ENCODE measurements at regions not wholly inside any gene's neighbourhood (a gene's known extent, or its start where the extent isn't known, plus 50 kb on each side); places are given as distances from the start of the nearest gene placed in this dataset.

GRCh38 chr9:7287986-7288385, 511.6 kb downstream of the DMAC1 start:
- no peak for DNase-seq

DNA sequence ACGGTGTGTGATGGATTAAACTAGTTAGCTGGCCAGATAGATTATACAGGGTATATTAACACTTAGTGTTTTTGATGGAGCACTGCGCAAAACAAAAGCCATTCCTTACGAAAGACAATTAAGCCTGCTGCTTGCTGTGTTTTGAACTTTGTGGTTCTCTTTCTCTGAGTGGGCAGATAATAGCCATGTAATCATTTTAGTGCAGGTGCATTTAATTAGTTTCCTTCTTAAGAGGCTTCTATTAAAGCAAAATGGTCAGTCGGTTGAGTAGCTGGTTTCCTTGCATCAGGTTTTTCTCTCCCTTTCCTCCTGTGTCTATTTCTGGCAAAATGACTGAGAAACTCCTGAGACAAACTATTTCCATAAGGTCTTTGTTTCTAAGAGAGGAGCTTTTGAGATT, 512.5 kb downstream of the DMAC1 start:
- DNase-seq, result peak; percentile 41

DNA sequence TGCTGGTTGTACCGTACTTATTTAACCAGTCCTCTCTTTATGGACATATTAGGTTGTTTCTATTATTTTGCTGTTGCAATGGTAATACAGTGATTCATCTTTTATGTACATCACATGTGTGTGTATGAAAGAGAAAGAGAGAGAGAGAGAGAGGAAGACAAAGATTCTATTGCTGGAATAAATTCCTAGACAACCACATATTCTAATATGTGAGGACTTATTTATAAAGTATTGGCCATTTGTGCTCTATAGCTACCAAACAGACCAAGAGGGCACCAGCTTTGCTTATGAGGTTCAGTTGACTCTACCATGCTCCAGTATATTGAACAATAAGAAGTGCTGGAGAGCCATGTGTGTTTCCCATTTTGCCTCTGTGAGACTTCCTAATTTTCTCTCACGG, 513.5 kb downstream of the DMAC1 start:
- no peak for DNase-seq

- DNase-seq, result no peak
Measured at GRCh38 chr9:7285199-7285598, 514.4 kb downstream of the DMAC1 start.

GRCh38 chr9:7284517-7284916, 515.1 kb downstream of the DMAC1 start:
- DNase-seq, result no peak

- no peak for DNase-seq
Measured at GRCh38 chr9:7284117-7284516, 515.5 kb downstream of the DMAC1 start.

DNA sequence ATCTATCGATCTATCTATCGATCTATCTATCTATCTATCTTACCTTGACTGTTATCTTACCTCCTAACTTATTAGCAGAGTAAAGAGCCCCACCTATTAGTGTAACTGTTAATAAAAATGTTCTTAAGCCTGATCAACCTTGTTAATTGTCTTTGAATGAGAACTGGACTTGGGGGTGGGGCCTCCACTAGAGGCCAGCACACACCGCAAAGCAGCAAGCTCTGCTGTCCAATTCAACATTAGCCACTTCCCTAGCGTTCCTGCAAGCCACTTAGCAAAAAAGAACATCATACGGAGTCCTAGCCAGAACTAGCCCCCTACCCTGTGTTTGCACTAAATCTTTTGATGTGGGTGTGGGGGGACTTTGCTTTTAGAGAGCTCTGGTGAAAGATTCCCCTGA, 515.8 kb downstream of the KDM4C start:
- no peak for DNase-seq

DNA sequence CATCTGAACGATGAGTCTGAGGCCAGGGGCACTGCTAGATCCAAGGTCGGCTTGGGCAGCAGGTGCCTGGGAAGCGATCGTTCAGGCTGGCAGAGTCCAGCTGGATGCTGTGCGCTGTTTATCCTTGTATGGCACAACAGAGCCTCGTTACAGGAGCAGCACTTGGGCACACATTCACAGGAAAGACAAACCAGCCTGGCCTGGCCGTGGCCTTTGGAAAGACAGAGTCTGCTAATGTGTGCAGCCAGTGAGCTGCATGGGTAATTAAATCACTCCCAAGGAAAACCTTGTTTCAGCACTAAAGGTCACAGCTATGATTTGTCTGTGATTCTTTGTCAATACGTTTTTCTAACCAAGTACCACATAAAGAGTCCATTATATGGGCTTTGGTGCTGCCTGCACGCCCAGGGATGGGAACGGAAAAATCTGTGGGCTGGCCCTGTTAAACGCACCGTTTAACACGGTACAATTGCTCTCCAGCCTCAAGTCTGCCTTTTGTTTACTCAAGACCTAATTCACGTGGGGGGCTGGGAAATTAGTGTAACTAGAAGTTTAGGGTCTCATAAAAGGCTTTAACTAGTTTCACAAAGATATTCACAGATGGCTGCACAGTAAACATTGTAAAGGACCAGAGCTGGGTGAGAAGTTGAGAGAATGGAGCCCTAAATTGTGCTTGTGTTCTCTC, 509.3 kb downstream of the KDM4C start:
- no peak for DNase-seq

- no peak for DNase-seq
Measured at GRCh38 chr9:7265181-7265580, 507.4 kb downstream of the KDM4C start.

DNA sequence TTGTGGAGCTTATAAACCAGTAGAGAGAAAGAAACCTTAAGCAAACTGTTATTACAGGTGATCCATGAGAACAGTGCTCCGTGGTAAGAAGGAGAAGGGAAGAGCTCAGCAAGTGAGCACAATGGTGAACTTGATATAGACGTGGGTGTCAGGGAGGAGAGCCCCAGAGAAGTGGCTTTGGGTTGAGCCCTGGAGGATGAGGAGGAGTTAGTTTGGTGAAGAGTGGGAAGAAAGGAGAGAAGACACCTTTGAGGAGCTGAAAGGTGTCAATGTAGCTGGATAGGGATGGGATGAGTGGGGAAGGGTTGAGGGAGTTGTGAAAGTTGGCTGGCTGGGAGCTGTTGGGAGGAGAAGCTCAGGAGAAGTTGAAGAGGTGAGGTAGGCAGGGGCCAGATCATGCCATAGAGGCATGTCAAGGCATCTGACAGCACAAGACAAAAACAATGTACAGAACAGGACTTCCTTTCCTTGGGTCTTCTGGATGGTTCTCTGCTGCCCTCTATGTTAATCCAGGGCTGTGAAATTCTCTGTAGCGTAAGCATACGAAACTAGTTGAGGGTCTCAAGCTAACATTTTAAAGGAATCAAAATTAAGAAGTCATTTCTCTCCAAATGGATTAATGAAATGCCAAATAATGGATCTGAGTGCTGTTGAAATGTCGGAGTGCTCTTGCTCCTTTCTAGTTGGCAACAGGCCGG, 501.9 kb downstream of the KDM4C start:
- no peak for DNase-seq

DNA sequence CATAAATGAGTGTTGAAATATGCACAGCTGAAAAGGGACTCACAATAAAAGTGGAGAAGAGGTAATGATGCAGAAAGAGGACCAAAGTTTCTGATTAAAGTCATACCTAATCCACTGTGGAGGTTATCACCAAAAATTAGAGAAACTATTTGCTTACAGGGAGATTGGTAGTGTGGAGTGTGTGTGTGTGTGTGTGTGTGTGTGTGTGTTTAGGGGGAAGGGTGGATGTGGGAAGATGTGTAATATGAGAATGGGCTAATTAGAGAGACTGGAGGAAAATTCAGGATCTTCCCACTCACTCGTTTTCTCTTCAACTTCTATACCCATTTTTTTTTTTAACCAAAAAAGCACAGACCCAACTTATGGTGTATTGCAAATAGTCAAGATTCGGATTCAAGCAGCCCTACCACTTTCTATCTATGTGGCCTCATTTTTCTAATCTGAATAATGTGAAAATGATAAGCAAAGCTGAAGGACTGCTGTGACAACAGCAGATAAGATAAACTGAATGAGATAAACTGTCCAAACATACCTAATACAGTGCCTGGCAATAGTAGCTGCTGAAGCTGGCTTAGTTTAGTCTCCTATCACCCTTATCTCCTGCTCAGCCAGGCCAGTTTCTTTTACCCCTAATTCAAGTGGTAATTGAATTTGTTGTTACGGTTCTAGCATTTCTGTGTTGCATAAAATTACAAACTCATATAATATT, 501.1 kb downstream of the KDM4C start:
- no peak for DNase-seq

DNA sequence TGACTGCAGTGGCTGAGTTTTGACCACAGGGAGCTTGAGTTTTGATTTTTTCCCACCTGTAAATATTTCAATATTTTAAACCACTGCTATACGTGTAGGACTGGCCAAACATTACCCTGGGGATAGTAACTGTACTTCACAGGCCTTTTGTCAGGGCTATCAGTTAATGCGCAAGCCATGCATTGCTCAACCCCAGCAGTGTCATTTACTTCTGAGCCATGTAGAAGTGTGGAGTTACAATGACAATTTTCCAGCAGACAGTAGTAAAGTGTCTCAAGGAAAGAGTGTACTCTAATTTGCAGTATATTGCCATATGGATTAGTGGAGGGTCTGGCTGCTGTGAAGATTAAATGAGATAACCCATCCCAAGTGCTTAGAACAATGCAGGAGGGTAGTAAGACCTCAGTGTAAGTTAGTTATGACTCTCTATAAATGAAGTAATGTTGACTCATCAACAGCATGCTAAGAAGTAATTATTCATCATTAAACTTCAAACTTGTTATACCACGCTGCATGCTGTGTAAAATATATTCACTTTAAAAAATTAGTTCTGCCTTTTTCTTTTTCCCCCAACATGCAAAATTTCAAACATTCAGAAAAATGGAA, 489.2 kb downstream of the KDM4C start:
- no peak for DNase-seq

- no peak for DNase-seq
Measured at GRCh38 chr9:7245976-7246580, 488.3 kb downstream of the KDM4C start.

DNA sequence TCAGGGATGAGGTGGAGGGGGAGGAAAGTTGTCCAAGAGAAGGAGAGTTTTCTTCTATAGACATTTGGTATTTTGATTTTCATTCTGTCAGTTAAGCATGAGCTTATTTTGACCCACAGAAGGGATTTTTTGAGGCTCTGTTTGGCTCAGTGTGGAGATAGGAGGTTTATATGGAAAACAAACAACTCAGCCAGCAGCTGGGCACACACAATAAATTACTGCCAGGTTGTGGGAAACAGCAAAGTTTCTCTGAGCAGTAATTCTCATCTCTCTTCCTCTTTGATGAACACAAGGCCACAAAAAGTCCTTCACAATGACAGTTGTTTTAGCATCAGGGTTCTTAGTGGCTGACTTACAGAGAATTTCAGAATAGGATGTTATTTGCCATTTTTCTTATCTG, 486.1 kb downstream of the KDM4C start:
- DNase-seq, result no peak

DNA sequence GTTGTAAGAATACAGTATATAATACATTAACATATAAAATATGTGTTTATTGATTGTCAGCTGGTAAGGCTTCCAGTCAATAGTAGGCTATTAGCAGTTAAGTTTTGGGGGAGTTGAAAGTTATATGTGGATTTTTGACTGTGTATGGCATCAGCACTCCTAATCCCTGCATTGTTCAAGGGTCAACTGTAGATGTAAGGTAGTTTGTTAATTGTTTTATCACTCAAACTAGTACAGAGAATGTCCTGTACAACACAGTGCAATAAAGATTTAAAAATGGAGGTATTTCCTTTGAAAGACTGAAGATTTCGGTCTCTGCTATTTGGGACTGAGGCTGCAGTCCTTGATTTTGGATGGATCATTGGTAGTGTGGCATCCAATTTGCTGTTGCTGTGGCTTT, 484.4 kb downstream of the KDM4C start:
- no peak for DNase-seq

DNA sequence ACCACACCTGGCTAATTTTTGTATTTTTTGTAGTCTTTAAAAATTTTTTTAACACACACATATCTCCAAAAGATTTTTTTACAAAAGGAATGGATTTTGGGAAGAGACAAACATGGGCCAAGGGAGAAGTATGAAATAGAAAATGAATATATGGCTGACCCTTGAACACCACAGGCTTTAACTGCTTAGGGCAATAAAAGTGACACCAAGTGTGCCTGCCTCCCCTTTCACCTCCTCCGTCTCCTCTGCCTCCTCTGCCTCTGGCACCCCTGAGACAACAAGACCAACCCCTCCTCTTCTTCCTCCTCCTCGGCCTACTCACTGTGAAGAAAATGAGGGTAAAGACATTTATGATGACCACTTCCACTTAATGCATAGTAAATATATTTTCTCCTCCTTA, 483.9 kb downstream of the KDM4C start:
- no peak for DNase-seq

GRCh38 chr9:7240569-7241311, 483.0 kb downstream of the KDM4C start:
- no peak for DNase-seq

GRCh38 chr9:7239708-7240107, 481.9 kb downstream of the KDM4C start:
- DNase-seq, result no peak

DNA sequence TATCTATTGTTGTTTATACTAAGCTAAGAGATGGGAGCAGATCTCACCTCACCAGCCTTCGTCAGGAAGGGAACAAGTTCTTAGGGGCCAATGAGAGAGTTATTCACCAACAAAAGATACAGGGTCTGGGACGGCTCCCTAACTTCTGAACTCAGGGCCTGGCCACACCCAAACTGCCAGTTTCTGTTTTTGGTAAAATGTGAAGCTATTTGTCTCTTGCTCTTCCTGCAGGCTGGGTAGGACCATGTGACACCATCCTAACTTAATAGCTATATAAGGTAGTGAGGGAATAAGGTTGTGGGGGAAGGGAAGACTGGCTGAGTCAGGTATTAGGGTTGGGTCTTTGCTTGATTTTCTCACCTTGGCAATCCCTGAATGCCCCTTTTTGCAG, 480.5 kb downstream of the KDM4C start:
- DNase-seq, result no peak

- peak; percentile 50 for DNase-seq
Measured at GRCh38 chr9:7237473-7238246, 479.9 kb downstream of the KDM4C start.

GRCh38 chr9:7236186-7236585, 478.4 kb downstream of the KDM4C start:
- DNase-seq, result no peak

DNA sequence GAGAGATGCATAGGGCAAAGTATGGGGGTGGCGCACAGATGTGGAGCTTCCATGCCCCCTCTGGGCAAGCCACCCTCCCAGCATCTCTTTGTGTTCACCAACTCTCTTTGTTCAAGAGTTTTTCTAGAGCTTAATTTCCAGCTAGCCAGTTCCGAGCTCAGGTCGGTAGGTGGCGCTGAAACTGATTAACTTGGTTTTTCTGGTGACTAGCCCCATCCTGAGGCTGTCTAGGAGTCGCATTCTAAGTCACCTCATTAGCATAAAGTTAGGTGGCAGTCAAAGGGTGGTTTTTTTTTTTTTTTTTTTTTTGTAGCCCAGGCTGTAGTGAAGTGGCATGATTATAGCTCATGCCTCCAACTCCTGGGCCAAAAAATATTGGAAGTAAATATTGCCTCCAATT, 476.4 kb downstream of the KDM4C start:
- DNase-seq, result no peak

Data from NCI-H1436 treated with DMSO at 0.1 percent for 48 hours (cell line).